ENCODE measurements at regions not wholly inside any gene's neighbourhood (a gene's known extent, or its start where the extent isn't known, plus 50 kb on each side); places are given as distances from the start of the nearest gene placed in this dataset.

DNA sequence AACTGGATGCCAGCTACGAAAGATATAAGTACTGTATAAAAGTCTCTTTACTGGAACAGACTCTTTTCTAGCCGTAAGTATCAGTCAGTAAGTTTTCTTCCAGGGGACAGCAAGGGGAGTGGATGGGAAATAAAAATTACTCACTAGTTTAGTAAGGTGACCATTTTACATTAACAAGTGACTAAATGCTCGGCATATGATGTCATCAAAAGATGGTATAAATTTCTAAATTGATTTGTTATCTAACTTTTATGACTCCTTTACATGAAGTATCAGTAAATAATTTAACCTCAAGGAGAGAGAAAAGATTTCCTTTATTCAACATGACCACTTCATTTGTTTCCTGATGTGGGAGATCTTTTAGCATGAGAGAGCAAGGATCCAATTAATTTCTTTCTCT lies 859.0 kb upstream of the LRRTM1 start:
- TF ChIP-seq, protein P1, sequence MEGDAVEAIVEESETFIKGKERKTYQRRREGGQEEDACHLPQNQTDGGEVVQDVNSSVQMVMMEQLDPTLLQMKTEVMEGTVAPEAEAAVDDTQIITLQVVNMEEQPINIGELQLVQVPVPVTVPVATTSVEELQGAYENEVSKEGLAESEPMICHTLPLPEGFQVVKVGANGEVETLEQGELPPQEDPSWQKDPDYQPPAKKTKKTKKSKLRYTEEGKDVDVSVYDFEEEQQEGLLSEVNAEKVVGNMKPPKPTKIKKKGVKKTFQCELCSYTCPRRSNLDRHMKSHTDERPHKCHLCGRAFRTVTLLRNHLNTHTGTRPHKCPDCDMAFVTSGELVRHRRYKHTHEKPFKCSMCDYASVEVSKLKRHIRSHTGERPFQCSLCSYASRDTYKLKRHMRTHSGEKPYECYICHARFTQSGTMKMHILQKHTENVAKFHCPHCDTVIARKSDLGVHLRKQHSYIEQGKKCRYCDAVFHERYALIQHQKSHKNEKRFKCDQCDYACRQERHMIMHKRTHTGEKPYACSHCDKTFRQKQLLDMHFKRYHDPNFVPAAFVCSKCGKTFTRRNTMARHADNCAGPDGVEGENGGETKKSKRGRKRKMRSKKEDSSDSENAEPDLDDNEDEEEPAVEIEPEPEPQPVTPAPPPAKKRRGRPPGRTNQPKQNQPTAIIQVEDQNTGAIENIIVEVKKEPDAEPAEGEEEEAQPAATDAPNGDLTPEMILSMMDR (conservative IDR thresholded peaks at IDR 0.05; ENCODE audit: low read depth, low read length) = no peak
- no peak overlapping the region for H3K4me3 ChIP-seq (ENCODE audit: low read length)
- DNase-seq (ENCODE audit: low read depth) = no peak

DNA sequence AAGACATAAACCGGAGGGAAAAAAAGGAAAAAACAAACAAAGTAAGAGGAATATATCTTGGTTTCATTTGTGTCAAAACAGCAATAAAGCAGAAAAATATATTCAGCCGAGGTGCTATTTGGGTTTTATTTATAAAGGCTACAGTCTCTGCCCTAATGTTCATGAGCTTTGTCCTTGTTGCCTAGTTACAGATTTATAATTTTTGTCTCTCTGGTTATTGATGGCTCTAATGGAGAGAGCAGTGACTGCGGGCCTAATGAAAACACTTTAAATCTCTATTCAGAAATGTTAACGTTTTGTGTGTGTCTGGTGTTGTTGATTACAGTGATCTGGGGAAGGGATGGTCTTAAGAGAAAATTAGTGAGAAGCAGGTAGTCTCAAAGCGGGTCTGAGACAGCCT lies 854.0 kb upstream of the LRRTM1 start:
- TF ChIP-seq, protein P1 (conservative IDR thresholded peaks at IDR 0.05; ENCODE audit: low read depth, low read length) = no peak
- H3K4me3 ChIP-seq (ENCODE audit: low read length) = no peak overlapping the region
- no peak for DNase-seq (ENCODE audit: low read depth)

DNA sequence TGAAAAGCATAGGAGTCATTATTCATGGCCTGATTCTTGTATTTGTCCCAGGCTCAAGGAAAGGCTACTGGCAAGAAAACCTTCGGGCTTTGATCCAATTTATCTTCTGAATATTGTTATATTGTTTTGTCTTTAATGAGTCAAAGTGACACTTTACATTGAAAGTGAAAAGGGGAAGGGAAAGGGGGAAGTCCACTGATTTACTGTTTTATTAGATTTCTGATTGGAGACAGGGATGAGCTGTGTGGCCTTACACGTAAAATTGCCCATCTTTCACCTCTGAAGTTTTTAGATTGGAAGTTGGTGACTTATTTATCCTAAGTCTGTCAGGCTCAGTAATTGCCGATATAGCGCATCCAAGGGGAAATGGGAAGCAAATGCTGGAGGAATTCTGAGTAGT lies 843.8 kb upstream of the LRRTM1 start:
- no peak for DNase-seq (ENCODE audit: low read depth)
- TF ChIP-seq, protein P1 (conservative IDR thresholded peaks at IDR 0.05; ENCODE audit: low read depth, low read length) = no peak

DNA sequence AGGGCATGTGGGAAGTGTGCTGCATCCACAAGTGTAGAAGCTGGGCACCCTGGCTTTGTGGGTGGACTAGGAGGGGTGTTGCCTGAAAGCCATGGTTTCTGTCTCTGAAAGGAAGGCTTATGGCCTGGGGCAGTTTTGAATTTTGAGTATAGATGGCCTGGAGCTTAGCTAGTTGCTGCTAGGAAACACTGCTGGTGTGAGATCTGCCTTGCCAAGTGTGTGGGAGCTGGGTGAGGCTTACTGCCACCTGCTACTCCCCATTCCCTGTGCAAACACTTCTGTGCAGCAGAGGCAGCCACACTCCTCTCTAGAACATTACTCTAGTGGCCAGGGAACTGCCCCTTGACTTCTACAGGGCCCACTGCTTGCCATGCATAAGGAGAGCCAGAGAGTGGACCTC lies 831.7 kb upstream of the LRRTM1 start:
- H3K4me3 ChIP-seq (ENCODE audit: low read length) = no peak overlapping the region

More for the DNA sequence above, 843.8 kb upstream of the LRRTM1 start:
- H3K4me3 ChIP-seq (ENCODE audit: low read length) = no peak overlapping the region

DNA sequence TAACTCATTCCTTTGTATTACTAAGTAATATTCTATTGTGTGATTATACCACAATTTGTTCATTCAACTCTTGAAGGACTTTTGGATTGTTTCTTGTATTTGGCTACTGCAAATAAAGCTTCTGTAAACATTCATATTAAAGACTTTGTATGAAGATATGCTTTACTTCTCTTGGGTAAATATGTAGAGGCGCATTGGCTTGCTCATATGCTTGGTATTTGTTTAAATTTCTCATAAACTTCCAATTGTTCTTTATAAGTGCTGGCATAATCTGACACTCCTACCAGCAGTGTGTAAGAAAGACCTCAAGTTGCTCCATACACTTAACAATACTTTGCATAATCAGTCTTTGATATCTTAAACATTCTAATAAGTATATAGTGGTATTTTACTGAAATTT lies 792.8 kb upstream of the LRRTM1 start:
- TF ChIP-seq, protein P1 (conservative IDR thresholded peaks at IDR 0.05; ENCODE audit: low read depth, low read length) = no peak
- H3K4me3 ChIP-seq (ENCODE audit: low read length) = no peak overlapping the region
- DNase-seq (ENCODE audit: low read depth) = no peak

More for the DNA sequence above, 831.7 kb upstream of the LRRTM1 start:
- DNase-seq (ENCODE audit: low read depth) = no peak
- TF ChIP-seq, protein P1 (conservative IDR thresholded peaks at IDR 0.05; ENCODE audit: low read depth, low read length) = no peak

DNA sequence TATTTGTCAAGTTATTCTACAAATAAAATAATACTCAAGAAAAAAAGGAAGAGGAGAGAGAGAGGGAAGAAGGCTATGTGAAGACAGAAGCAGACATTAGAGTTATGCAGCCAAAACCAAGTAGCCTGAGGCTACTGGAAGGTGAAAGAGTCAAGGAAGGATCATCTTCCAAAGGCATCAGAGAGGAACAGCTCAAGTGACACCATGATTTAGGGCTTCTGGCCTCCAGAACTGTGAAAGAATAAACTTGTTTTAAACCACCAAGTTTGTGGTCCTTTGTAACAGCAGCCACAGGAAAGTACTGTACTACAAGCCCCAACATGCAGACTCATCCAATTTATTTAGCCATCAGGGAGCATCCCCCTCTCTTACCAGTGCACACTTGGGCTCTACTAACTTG lies 788.5 kb upstream of the LRRTM1 start:
- no peak for DNase-seq (ENCODE audit: low read depth)
- no peak overlapping the region for H3K4me3 ChIP-seq (ENCODE audit: low read length)
- TF ChIP-seq, protein P1 (conservative IDR thresholded peaks at IDR 0.05; ENCODE audit: low read depth, low read length) = no peak

DNA sequence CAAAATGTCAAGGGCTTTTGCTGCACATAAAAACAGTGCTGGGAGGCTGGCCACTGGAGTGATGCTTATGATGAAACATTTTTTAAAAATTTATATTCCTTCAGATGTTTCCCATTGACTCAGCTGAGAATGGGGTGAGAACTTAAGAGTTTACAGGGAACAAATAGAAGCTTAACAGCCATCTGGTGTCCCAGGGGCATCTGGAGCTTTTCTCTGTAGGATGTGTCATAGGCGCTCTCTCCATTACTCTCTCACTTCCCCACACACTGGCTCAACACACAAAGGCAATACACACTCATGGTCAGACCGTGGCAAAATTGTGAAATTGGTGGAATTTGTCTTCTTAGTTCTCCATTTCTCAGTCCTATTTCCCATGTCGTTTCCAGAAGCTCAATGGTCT lies 783.1 kb upstream of the LRRTM1 start:
- no peak for DNase-seq (ENCODE audit: low read depth)
- H3K4me3 ChIP-seq (ENCODE audit: low read length) = no peak overlapping the region
- TF ChIP-seq, protein P1 (conservative IDR thresholded peaks at IDR 0.05; ENCODE audit: low read depth, low read length) = no peak
